Stimulated activated CD4-positive, alpha-beta T cell treated with anti-CD3 and anti-CD28 coated beads, Interleukin-2, amount 100 ng/mL, for 48 hours (primary cell): ENCODE measurements at regions not wholly inside any gene's neighbourhood (a gene's known extent, or its start where the extent isn't known, plus 50 kb on each side); places are given as distances from the start of the nearest gene placed in this dataset.

Experiments
- DNase-seq, 2 donors: peaks; one replicate each; pipeline ENCODE4 v3.0.0-alpha.2; 2020

- DNase-seq, result no peak
These were observed 1128.6 kb upstream of the CDH2 start for GRCh38 chr18:29305516-29305915.

DNA sequence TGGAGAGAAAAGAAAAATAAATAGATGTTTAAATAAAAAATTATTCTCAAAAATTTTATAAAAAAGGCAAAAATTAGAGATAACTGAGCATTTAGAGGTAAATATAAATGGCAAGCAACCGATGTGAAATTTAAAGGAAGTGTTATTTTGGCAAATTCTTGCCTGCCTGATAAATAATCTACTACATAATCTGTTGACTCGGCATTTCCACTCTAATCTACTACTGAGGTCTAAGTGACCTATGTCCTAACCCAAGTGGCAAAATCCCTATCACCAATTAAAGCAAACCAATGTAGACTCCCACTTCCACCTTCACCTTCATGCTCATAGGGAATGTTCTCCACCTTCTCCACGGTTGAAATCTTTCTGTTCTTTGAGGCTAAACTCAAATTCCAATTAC is 1124.1 kb upstream of the CDH2 start:
- no peak for DNase-seq

DNA sequence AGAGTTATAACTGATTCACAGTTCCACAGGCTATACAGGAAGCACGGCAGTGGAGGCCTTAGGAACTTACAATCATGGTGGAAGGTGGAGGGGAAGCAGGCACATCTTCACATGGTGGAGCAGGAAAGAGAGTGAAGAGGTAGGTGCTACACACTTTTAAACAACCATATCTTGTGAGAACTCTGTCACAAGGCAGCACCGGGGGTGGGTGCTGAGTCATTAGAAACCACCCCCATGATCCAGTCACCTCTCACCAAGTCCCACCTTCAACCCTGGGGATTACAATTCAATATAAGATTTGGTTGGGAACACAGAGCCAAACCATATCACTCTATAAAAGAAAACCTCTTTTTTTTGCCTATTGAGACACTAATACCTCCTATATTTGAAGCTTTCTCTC is 1108.5 kb upstream of the CDH2 start:
- DNase-seq, result no peak

DNA sequence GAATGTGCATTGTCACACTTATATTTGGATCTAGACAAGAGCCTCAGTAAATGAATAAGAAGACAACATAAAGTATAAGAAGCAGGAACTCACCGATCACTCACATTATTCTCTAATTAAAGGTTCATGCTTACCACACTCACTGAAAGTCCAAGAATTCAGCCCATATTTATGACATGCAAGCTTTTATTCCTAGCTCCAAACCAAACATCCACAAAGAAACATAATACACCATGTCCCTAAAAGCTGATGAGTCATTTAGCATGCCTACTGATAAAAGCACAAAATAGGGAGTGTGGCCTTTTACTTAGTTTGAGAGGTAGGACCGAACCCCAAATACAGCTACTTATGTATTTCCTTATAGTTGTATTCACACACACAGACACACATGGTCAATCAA is 1094.6 kb upstream of the CDH2 start:
- DNase-seq, result no peak

DNA sequence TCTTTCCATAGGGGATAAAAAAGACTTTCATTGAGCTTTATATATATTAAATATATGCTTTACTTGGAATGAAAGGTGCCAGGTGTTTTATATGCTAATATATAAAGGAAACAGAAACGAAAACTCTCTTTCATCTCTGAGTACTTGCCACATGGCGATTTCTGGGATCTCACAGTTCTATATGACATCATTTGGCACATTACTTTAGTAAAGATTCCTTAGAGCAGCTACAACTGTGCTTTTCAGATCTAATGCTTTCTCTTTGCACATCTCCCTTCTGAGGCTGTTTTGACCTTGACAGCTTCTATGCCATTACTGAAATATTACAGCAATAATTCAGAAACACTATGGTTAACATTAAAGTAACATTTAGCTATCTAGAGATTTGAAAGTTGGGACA is 1082.9 kb upstream of the CDH2 start:
- no peak for DNase-seq

DNA sequence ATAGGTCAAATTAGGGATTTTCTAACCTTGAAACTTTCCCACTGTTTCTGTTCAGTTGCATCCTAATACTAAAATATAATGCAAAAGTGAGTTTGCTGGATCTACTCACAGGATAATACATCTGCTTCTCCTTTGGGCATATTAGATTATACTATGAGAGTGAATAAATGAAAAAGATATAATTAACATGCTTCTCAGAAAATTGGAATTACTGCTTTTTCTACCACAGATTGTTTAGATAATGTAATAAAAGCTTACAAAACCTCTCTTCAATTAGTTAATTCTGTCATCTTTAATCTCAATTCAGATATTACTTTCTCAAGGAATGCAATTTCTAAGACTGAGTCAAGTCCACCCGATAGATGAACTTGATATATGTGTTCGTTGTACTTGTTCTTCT is 1077.2 kb upstream of the CDH2 start:
- DNase-seq, result no peak

GRCh38 chr18:29251681-29252080 is 1074.8 kb upstream of the CDH2 start:
- DNase-seq, result no peak

DNA sequence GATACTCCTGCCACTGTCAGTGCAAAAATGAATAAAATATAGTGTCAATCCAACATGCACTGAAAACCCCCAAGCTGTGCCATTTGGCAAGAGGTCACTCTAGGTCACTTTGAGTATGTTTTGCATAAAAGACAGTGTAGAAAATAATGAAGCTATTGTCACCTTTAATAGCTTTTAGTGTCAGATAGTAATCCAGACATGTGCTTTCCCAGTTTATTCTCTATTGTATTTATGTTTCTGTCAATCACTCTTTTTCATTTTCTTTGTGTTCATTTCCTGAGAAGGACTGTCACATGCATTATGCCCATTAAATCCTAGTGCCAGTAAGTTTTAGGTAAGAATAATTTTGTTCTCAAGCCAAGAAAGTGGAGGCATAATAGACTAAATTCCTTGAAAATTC is 1073.9 kb upstream of the CDH2 start:
- no peak for DNase-seq

DNA sequence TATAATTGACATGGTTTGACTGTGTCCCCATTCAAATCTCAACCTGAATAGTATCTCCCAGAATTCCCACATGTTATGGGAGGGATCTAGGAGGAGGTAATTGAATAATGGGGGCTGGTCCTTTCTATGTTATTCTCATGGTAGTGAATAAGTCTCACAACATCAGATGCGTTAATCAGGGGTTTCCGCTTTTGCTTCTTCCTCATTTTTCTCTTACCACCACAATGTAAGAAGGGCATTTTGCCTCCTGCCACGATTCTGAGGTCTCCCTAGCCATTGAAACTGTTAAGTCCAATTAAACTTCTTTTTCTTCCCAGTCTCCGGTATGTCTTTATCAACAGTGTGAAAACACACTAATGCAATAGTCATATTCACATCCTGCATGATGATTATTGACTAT is 1073.3 kb upstream of the CDH2 start:
- DNase-seq, result no peak

DNA sequence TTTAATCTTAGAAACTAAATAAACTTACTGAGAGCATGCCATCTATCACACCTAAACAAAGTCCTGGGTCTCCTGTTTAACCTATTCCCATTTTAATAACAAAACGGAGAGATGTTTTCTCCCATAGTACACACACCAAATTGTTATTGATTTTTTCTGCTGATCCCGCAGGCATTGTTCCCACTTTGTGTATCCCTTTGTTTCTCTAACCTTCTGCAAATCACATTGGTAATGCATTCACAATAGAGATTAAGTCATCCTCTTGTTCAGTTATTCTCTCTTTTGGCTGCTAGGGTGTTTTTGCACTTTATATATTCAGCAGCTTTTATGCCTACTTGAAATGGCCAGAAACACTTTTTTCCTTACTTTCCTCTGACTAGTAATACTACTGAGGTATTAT is 1071.9 kb upstream of the CDH2 start:
- no peak for DNase-seq

GRCh38 chr18:29241199-29241598 is 1064.3 kb upstream of the CDH2 start:
- no peak for DNase-seq

GRCh38 chr18:29234751-29235150 is 1057.8 kb upstream of the CDH2 start:
- DNase-seq, result no peak

GRCh38 chr18:29226213-29226612 is 1049.3 kb upstream of the CDH2 start:
- DNase-seq, result no peak

- DNase-seq, result no peak
These were observed 1048.4 kb upstream of the CDH2 start for GRCh38 chr18:29225351-29225750.

DNA sequence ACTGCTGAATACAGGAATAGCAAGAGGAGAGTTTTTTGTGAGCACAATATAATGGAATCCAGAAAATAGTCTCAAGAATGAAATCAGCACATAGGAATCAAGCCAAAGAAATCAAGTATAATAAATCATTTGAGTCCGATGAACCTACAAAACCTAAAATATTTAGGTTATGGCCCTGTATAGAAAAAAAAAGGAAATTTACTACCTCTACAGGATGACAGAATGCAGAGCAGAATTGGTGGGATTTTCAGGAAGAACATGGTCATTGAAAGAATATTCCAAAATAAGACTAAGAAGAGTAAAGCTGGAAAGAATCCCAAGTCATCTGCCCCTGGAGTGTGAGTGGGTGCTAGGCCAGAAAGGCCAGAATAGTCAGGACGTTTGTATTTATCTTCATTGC is 1041.2 kb upstream of the CDH2 start:
- DNase-seq, result no peak

GRCh38 chr18:29217124-29217915 is 1040.4 kb upstream of the CDH2 start:
- DNase-seq, result no peak

DNA sequence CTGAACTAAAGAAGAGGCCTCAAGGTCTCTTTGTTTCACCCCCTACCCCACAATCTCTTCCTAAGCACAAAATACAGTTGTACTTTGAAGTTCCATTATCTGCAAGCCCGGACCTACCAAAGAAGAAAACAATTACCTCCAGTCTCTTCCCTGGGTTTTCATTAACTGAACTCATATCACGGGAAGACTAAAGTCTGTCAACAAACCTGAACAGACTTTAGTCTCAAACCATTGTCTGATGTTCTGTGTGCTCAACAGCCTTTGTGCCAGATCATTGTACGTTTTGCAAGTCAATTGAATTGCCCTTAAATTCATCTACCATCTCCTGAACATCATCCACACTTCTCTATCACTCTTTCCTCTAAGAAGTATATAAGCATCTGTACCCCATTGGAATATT is 1021.9 kb upstream of the CDH2 start:
- DNase-seq, result no peak

DNA sequence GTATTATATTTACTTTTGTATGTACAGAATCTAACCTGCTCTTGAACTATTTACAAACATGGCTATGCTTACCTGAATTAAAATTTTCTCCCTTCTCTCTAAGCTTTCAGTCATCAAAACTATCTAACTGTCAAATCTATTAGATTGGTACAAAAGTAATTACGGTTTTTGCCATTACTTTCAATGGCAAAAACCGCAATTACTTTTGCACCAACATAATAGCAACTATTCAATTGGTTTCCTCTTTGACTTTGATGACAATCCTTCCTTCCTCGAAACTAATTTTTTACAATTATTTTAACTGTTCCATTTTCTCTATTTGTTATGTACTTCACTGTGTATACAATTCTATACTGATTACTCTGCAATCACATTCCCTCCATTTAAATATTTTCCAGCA is 1019.4 kb upstream of the CDH2 start:
- DNase-seq, result no peak

GRCh38 chr18:29191263-29191662 is 1014.3 kb upstream of the CDH2 start:
- DNase-seq, result no peak

GRCh38 chr18:29188760-29189159 is 1011.8 kb upstream of the CDH2 start:
- no peak for DNase-seq

DNA sequence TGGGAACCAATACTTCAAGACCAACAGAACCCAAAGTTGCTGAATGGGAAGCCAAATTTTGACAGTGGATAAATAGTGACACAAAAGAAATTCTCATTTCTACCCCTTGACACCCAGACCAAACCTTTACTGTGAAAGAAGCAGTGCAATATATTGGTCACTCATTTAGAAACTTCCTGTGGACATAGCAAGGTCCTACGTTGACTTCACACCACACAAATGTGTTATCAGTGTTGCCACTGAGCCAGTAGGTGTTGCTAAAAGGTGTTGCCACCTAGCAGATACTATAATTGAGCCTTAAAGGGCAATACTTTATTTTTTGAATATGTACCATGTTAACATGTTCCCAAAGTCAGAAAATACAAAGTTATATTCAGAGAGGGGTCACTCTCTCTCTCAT is 1008.9 kb upstream of the CDH2 start:
- DNase-seq, result no peak

DNA sequence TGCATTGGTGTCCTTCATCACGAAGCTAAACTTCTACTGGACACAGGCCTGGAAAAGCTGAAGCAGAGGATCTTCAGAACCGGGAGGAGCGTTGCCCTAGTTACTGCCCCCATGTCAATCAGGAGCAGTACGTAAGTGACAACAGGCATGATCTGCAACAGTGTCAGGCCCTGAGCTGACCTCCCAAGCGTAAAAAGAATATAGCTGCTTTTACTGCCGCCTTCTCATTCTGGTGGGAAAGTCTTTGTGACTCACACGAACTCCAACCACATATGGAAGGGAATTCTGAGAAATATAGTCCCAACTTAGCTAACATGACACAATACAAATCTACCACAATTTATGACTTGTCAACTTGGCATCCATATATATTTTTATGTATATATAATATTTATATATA is 1007.7 kb upstream of the CDH2 start:
- no peak for DNase-seq

GRCh38 chr18:29181151-29181901 is 1004.4 kb upstream of the CDH2 start:
- no peak for DNase-seq

DNA sequence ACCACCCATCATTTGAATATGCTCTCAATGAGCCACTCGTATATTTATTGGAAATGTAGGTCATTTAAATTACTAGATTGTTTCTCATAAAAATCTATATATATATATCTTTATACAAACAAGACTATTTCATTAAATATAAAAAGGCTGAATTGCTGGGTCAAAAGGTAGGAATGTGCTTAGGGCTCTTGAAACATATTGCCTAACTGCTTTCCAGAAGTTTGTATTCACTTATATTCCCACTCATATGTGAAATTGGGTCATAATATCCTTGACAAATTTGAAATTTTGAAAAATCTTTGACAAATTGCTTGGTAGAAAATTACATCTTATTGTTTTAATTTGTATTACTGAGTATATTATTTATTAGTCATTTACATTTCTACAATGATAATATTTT is 999.8 kb upstream of the CDH2 start:
- DNase-seq, result no peak

- DNase-seq, result no peak
These were observed 998.0 kb upstream of the CDH2 start for GRCh38 chr18:29174891-29175290.
